Mammary epithelial cell (primary cell): ENCODE measurements at regions not wholly inside any gene's neighbourhood (a gene's known extent, or its start where the extent isn't known, plus 50 kb on each side); places are given as distances from the start of the nearest gene placed in this dataset.

Experiments used
- CTCF ChIP-seq, 2 donors: IDR thresholded peaks in 1 of 2; conservative IDR thresholded peaks in 1 of 2; 2 replicates each; pipeline ENCODE4 v1.5.1; 2011 to 2012; ENCODE audit warnings: inconsistent platforms in 2 of 2, low read length in 2 of 2, mild to moderate bottlenecking in 2 of 2, control low read depth in 1 of 2, low read depth in 1 of 2; ENCODE audit not compliant: insufficient read depth in 1 of 2; ENCODE audit errors: extremely low read depth in 1 of 2
- EZH2 ChIP-seq: IDR thresholded peaks from 2 replicates; pipeline ENCODE4 v1.6.1; 2012; ENCODE audit warnings: low read length, inconsistent platforms, borderline replicate concordance

DNA sequence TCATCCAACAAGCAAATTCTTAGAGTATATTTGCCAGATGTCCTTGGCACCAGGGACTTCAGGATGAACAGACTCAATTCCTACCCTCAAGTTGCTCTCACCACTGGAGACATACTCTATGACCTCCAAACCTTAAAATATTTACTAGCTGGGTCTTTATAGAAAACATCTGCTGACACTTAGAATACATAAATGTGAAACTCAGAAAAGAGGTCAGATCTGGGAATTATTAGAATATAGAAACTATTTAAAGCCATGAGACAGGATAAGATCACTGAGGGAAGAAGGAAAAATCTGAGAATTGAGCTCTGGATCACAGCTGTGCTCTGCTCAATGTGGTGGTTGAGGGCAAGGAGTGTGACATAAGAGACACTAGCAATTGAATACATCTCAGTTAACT, 695.4 kb upstream of the UBE2E2 start:
- no peak for TF ChIP-seq CTCF (conservative IDR thresholded peaks at IDR 0.05 in 1 of 2, IDR thresholded peaks at IDR 0.05 in 1 of 2; ENCODE audit: extremely low read depth in 1 of 2, insufficient read depth in 1 of 2, low read depth in 1 of 2, low read length in 2 of 2)
- no peak for TF ChIP-seq EZH2
